ENCODE measurements at regions not wholly inside any gene's neighbourhood (a gene's known extent, or its start where the extent isn't known, plus 50 kb on each side); places are given as distances from the start of the nearest gene placed in this dataset.

DNA sequence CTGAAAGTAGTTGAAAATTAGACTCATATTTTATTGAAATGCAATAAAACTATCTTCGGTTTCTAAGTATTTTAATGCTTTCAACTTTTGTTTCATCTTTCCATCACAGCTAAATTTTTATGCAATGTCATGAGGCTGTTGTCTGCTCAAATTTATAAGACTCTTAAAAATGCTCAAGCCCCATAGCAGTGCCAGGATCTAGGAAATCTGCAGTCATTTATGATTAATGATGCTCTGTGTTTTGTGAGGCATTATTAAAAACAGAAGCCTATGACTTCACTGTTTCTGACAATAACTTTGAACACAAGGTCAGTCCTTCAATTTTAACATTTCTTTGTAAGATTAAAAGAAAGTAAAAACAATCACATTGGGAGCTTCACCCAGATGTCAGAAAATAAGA, 112.5 kb downstream of the ALX1 start:
- Histone ChIP-seq H3K27me3 (ENCODE audit: control insufficient read depth, insufficient read depth, low read length) (no peaks in the 10 kb centered on the region), H3K4me3 (ENCODE audit: low read length) (no peak overlapping the region), H3K9me3 (replicated peaks; ENCODE audit: low read length) (no peaks in the 10 kb centered on the region), H3K4me1 (ENCODE audit: control insufficient read depth, insufficient read depth, low read length) (no peaks in the 10 kb centered on the region), H3K4me2 (ENCODE audit: low read length) (no peak overlapping the region), H3K36me3 (ENCODE audit: insufficient read depth, low read length) (no peaks in the 10 kb centered on the region), H3K9ac (ENCODE audit: low read depth, low read length) (no peak overlapping the region)

DNA sequence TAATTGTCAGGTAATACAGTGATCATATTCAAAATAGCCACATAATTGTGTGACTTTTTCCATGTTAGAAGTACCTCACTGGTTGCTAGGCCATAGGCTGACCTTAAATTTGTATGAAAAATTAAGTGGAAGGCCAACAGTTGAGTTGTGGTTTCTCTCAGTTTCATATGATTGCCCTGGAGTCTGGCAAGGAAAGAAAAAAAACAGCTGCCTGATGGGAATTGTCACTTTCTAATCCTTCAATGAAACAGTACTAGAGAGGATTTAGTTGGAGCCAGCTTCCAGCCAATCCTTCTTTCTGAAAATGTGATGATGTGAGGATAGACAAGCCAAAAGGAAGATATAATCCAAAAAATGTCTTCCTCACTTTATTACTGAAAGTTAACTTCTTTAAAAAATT, 113.6 kb downstream of the ALX1 start:
- Histone ChIP-seq H3K4me1 (ENCODE audit: control insufficient read depth, insufficient read depth, low read length) (no peaks in the 10 kb centered on the region), H3K4me2 (ENCODE audit: low read length) (no peak overlapping the region), H3K9me3 (replicated peaks; ENCODE audit: low read length) (no peaks in the 10 kb centered on the region), H3K27me3 (ENCODE audit: control insufficient read depth, insufficient read depth, low read length) (no peaks in the 10 kb centered on the region), H3K36me3 (ENCODE audit: insufficient read depth, low read length) (no peaks in the 10 kb centered on the region), H3K4me3 (ENCODE audit: low read length) (no peak overlapping the region), H3K9ac (ENCODE audit: low read depth, low read length) (no peak overlapping the region)

DNA sequence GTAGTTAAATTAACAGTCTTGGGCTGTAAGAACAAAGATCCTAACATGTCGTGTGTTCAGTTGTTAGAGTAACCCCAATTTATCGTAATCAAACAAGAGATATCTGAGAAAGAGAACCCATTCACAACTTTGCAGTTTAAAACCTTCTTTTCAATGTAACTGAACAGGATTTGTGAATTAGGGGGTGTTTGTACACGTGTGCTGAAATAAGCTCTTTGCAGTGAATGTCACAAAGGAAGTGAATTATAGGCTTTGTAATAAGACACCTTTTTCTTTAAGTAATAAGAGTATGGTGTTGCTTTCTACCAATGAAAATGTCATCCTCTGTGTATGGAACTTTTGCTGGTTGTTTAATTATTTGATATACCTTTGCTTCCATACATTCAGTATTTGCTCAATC, 114.0 kb downstream of the ALX1 start:
- Histone ChIP-seq H3K27me3 (ENCODE audit: control insufficient read depth, insufficient read depth, low read length) (no peaks in the 10 kb centered on the region), H3K9me3 (replicated peaks; ENCODE audit: low read length) (no peaks in the 10 kb centered on the region), H3K36me3 (ENCODE audit: insufficient read depth, low read length) (no peaks in the 10 kb centered on the region), H3K9ac (ENCODE audit: low read depth, low read length) (no peak overlapping the region), H3K4me2 (ENCODE audit: low read length) (no peak overlapping the region), H3K4me3 (ENCODE audit: low read length) (no peak overlapping the region), H3K4me1 (ENCODE audit: control insufficient read depth, insufficient read depth, low read length) (no peaks in the 10 kb centered on the region)

DNA sequence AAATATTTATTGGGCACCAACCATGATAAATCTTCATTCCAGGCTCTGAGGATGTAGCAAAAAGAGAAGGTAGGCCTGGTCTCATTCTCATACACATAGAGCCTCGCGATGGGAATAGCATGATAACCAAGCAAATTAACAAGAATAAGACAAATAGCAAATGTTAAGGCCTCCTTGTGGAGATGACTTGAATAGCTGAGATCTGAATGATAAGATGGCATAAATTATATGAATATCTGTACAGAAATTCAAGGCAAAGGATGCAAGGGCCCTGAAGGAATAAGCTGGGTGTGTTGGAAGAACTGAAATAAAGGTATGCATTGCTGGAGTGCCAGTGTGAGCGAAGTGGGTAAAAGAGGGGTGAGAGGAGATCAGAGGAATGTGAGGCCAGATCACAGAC, 114.8 kb downstream of the ALX1 start:
- Histone ChIP-seq H3K27me3 (ENCODE audit: control insufficient read depth, insufficient read depth, low read length) (no peaks in the 10 kb centered on the region), H3K4me2 (ENCODE audit: low read length) (no peak overlapping the region), H3K4me3 (ENCODE audit: low read length) (no peak overlapping the region), H3K9me3 (replicated peaks; ENCODE audit: low read length) (no peaks in the 10 kb centered on the region), H3K36me3 (ENCODE audit: insufficient read depth, low read length) (no peaks in the 10 kb centered on the region), H3K4me1 (ENCODE audit: control insufficient read depth, insufficient read depth, low read length) (no peaks in the 10 kb centered on the region), H3K9ac (ENCODE audit: low read depth, low read length) (no peak overlapping the region)

DNA sequence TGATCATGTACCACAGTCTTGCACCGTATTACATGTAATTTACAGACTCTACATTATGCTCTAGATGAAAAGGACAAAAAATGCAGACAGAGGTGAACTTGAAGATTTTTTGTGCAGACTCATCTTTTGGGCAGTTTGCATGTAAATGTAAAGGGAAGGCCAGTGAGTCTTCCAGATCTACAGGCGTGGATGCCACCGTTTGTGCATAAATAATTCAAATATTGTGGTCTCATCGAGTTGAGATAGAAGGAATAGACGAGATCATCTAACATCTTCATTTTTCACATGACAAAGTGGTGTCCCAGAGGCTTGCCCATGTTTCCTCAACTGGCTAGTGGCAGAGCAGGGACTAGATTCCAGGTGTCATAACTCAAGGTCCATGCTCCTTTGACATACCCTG, 125.2 kb downstream of the ALX1 start:
- peaks cover 10% of the 10 kb centered on the region for H3K4me1 ChIP-seq (ENCODE audit: control insufficient read depth, insufficient read depth, low read length)
- no peak overlapping the region for H3K9ac ChIP-seq (ENCODE audit: low read depth, low read length)
- H3K36me3 ChIP-seq (ENCODE audit: insufficient read depth, low read length) = no peaks in the 10 kb centered on the region
- H3K27me3 ChIP-seq (ENCODE audit: control insufficient read depth, insufficient read depth, low read length) = peaks cover 9% of the 10 kb centered on the region
- no peaks in the 10 kb centered on the region for H3K9me3 ChIP-seq (replicated peaks; ENCODE audit: low read length)
- no peak overlapping the region for H3K4me3 ChIP-seq (ENCODE audit: low read length)
- H3K4me2 ChIP-seq (ENCODE audit: low read length) = peak overlapping the region; percentile 4

DNA sequence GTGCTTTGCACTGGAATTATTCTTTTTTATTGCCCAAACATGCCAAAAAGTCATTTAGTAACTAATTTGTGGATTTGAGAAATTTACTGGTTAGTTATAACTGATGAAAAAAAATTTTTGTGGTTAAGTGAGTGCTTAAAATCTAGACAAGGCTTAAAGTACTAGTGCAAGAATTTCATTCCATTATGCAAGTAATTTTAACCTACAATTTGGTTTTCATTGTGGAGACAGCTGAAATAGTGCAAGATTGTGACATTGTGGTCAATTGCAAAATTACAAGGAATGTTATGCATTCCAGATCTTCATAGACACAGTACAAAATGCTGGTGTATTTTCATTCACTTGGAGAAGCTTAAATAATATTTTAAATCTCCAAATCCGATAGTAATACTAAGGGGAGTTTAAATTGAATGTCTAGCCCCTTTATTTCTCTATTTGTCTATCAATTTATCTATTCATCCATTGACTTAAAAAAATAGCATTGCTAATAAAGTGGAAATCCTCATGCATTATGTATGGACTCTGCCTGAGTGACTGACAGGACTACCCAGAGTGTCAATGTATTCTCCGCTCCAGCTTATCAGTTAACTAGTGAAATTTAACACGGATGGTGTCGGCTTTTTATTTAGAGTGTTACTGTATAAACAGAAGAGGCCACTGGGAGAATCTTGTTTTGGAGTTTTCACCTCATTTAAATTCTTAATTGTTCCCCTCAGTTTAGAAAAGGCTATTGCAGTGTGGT, 125.9 kb downstream of the ALX1 start:
- Histone ChIP-seq H3K4me2 (ENCODE audit: low read length) (peak overlapping the region; percentile 4), H3K27me3 (ENCODE audit: control insufficient read depth, insufficient read depth, low read length) (peaks cover 9% of the 10 kb centered on the region), H3K4me3 (ENCODE audit: low read length) (no peak overlapping the region), H3K4me1 (ENCODE audit: control insufficient read depth, insufficient read depth, low read length) (peaks cover 10% of the 10 kb centered on the region), H3K9ac (ENCODE audit: low read depth, low read length) (no peak overlapping the region), H3K9me3 (replicated peaks; ENCODE audit: low read length) (no peaks in the 10 kb centered on the region), H3K36me3 (ENCODE audit: insufficient read depth, low read length) (no peaks in the 10 kb centered on the region)

DNA sequence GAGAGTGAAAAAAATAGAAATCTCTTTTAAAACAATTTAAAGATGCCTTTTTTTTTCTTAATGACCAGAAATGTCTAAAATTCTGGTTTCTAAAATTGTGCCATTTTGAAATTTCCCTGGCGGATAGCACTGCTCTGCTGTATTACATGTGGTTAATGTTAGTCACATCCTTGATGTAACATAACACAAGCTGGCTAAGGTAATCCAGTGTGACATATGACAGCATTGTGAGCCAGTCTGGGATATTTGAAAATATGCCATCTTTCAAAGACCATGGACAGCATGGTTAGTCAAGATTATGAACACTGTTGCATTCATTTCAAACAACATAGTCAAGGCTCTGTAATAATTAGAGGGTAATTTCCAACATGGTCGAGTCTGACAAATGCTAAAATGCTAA, 133.2 kb downstream of the ALX1 start:
- peaks cover 4% of the 10 kb centered on the region for H3K27me3 ChIP-seq (ENCODE audit: control insufficient read depth, insufficient read depth, low read length)
- no peaks in the 10 kb centered on the region for H3K36me3 ChIP-seq (ENCODE audit: insufficient read depth, low read length)
- H3K4me3 ChIP-seq (ENCODE audit: low read length) = no peak overlapping the region
- no peak overlapping the region for H3K4me2 ChIP-seq (ENCODE audit: low read length)
- H3K4me1 ChIP-seq (ENCODE audit: control insufficient read depth, insufficient read depth, low read length) = no peaks in the 10 kb centered on the region
- H3K9me3 ChIP-seq (replicated peaks; ENCODE audit: low read length) = no peaks in the 10 kb centered on the region
- no peak overlapping the region for H3K9ac ChIP-seq (ENCODE audit: low read depth, low read length)

DNA sequence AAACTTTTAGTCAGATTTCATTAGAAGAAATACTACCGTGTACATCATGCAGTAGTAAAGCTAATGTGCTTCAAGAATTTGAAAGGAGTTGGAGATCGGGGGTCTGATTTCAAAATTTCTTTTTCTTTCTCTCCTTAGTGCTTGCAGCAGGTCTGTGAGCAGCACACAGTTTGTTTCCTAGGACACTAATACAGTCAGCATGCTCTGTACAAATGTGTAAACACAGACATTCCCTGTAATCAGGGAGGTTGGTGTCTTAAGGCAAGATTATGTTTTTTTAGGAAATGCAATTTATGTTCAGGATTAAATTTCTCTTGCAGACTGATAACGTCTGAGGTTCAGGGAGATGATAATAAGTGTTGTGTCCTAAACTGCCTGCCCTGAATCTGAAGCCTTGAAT, 142.7 kb downstream of the ALX1 start:
- no peaks in the 10 kb centered on the region for H3K9me3 ChIP-seq (replicated peaks; ENCODE audit: low read length)
- no peak overlapping the region for H3K9ac ChIP-seq (ENCODE audit: low read depth, low read length)
- H3K4me2 ChIP-seq (ENCODE audit: low read length) = no peak overlapping the region
- peaks cover 55% of the 10 kb centered on the region for H3K27me3 ChIP-seq (ENCODE audit: control insufficient read depth, insufficient read depth, low read length)
- H3K36me3 ChIP-seq (ENCODE audit: insufficient read depth, low read length) = no peaks in the 10 kb centered on the region
- no peaks in the 10 kb centered on the region for H3K4me1 ChIP-seq (ENCODE audit: control insufficient read depth, insufficient read depth, low read length)
- H3K4me3 ChIP-seq (ENCODE audit: low read length) = no peak overlapping the region

DNA sequence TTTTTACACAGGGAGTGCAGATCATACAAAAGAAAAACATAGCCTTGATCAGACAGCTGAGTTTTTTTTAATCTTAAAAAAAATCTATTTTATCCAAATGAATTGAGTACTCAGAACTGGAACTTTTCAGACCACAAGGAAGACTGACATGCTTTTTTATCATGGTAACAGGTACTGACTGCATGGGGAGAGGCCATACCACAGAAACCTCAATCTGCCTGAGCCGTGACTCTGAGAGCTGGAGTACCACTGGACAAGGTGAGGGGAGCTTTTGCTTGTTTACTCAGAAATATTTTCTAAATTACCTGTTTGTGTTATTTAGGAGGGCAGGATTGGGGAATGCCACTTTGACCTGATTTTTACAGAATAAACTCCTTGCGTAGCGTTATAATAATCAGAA, 143.9 kb downstream of the ALX1 start:
- H3K4me1 ChIP-seq (ENCODE audit: control insufficient read depth, insufficient read depth, low read length) = no peaks in the 10 kb centered on the region
- H3K36me3 ChIP-seq (ENCODE audit: insufficient read depth, low read length) = no peaks in the 10 kb centered on the region
- no peaks in the 10 kb centered on the region for H3K9me3 ChIP-seq (replicated peaks; ENCODE audit: low read length)
- peaks cover 55% of the 10 kb centered on the region for H3K27me3 ChIP-seq (ENCODE audit: control insufficient read depth, insufficient read depth, low read length)
- H3K4me3 ChIP-seq (ENCODE audit: low read length) = no peak overlapping the region
- no peak overlapping the region for H3K9ac ChIP-seq (ENCODE audit: low read depth, low read length)
- no peak overlapping the region for H3K4me2 ChIP-seq (ENCODE audit: low read length)

DNA sequence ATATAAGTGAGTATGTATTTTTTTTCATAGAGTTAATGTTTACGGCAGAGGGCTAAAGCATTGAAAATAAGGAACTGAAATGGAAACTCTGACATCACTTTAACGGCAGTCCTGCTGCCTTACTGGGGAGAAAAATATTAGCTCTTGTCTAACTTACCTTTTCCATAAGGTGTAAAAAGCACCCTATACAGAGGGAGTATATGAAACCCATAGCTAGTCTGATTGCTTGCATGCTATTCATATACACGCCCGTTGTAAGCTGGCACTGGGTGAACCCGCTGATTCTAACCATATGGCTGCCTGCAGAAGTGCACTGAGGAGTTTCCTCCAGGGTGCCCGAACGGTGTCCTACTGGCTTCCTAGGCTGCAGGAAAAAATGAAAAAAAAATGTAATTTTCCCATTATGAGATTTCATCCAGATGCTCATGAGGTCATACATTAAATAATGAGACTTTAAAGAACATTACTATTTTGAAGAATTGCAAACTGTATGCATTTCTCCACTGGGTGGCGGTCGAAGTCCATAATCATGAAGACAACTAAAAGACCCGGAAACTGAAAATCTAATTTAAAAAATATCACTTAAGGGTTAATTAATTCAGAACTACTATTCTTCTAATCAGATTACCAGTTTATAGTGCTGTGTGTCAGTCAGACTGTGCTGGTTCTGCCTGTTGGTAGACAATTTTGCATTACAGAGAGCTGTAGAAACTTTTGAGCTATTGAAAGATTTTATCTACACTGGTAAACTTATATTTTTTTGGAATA, 144.7 kb downstream of the ALX1 start:
- no peak overlapping the region for H3K4me3 ChIP-seq (ENCODE audit: low read length)
- no peaks in the 10 kb centered on the region for H3K9me3 ChIP-seq (replicated peaks; ENCODE audit: low read length)
- H3K27me3 ChIP-seq (ENCODE audit: control insufficient read depth, insufficient read depth, low read length) = peaks cover 49% of the 10 kb centered on the region
- H3K4me1 ChIP-seq (ENCODE audit: control insufficient read depth, insufficient read depth, low read length) = no peaks in the 10 kb centered on the region
- H3K36me3 ChIP-seq (ENCODE audit: insufficient read depth, low read length) = no peaks in the 10 kb centered on the region
- no peak overlapping the region for H3K9ac ChIP-seq (ENCODE audit: low read depth, low read length)
- no peak overlapping the region for H3K4me2 ChIP-seq (ENCODE audit: low read length)

DNA sequence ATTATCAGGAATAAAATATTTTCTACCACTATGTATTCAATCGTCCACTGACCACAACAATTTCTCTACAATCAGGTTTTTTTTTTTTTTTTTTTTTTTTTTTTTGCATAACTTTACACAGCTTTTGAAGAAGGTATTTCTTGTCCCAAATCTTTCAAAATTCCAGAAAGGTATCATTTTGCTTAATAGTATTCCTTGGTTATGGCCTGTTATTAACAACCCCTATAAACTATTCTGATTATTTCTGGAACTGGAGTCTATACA, 145.3 kb downstream of the ALX1 start:
- no peaks in the 10 kb centered on the region for H3K4me1 ChIP-seq (ENCODE audit: control insufficient read depth, insufficient read depth, low read length)
- peaks cover 45% of the 10 kb centered on the region for H3K27me3 ChIP-seq (ENCODE audit: control insufficient read depth, insufficient read depth, low read length)
- H3K36me3 ChIP-seq (ENCODE audit: insufficient read depth, low read length) = no peaks in the 10 kb centered on the region
- H3K4me2 ChIP-seq (ENCODE audit: low read length) = no peak overlapping the region
- H3K4me3 ChIP-seq (ENCODE audit: low read length) = no peak overlapping the region
- H3K9ac ChIP-seq (ENCODE audit: low read depth, low read length) = no peak overlapping the region
- H3K9me3 ChIP-seq (replicated peaks; ENCODE audit: low read length) = no peaks in the 10 kb centered on the region

DNA sequence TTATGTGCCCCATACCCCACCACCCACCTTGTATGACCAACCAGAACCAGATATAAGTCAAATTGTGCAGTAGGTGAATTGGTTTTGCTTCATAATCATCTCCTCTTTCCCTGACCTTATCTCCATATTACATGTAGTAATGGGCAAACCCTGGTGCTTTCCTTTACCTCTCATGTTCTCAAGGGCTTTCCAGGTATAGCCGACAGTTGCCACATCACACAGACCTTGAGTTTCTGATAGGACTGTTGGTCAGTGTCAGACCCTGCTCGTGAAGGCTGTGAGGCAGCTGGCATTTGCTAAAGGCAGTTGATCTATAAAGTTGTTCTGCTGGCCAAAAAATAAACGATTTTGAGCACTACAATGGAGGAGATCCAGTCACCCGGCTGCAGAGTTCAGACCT, 145.9 kb downstream of the ALX1 start:
- Histone ChIP-seq H3K4me2 (ENCODE audit: low read length) (no peak overlapping the region), H3K27me3 (ENCODE audit: control insufficient read depth, insufficient read depth, low read length) (peaks cover 40% of the 10 kb centered on the region), H3K9me3 (replicated peaks; ENCODE audit: low read length) (no peaks in the 10 kb centered on the region), H3K36me3 (ENCODE audit: insufficient read depth, low read length) (no peaks in the 10 kb centered on the region), H3K9ac (ENCODE audit: low read depth, low read length) (no peak overlapping the region), H3K4me3 (ENCODE audit: low read length) (no peak overlapping the region), H3K4me1 (ENCODE audit: control insufficient read depth, insufficient read depth, low read length) (no peaks in the 10 kb centered on the region)
